ENCODE measurements at regions not wholly inside any gene's neighbourhood (a gene's known extent, or its start where the extent isn't known, plus 50 kb on each side); places are given as distances from the start of the nearest gene placed in this dataset.

- TF ChIP-seq, protein P1, sequence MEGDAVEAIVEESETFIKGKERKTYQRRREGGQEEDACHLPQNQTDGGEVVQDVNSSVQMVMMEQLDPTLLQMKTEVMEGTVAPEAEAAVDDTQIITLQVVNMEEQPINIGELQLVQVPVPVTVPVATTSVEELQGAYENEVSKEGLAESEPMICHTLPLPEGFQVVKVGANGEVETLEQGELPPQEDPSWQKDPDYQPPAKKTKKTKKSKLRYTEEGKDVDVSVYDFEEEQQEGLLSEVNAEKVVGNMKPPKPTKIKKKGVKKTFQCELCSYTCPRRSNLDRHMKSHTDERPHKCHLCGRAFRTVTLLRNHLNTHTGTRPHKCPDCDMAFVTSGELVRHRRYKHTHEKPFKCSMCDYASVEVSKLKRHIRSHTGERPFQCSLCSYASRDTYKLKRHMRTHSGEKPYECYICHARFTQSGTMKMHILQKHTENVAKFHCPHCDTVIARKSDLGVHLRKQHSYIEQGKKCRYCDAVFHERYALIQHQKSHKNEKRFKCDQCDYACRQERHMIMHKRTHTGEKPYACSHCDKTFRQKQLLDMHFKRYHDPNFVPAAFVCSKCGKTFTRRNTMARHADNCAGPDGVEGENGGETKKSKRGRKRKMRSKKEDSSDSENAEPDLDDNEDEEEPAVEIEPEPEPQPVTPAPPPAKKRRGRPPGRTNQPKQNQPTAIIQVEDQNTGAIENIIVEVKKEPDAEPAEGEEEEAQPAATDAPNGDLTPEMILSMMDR (IDR thresholded peaks at IDR 0.05 in 8 of 11, conservative IDR thresholded peaks at IDR 0.05 in 3 of 11) = no peak
- no peak for TF ChIP-seq POLR2A (IDR thresholded peaks at IDR 0.05)
Observed at GRCh38 chrX:9351126-9351525, 113.7 kb upstream of the TBL1X start.
